ENCODE measurements at regions not wholly inside any gene's neighbourhood (a gene's known extent, or its start where the extent isn't known, plus 50 kb on each side); places are given as distances from the start of the nearest gene placed in this dataset.

DNA sequence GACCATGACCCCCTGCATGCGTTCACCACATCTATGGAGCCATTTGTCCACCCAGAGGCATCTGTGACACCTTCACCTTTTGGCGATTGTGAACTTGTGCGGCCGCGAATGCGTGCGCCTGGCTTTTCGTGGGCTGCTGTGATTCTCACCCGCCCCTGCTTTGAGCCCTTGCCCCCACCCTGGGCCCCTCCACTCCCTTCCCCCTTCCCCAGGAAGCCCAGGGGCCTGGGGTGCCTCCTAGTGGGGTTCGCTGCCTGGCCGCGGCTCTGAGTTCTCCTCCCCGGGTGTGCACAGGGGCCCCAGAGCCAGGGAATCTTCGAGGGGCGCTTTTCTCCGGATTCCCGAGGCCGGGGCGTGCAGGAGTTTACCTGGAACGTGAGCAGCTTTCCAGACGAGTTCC lies 97.9 kb upstream of the ACTRT2 start:
- TF ChIP-seq, protein P1, sequence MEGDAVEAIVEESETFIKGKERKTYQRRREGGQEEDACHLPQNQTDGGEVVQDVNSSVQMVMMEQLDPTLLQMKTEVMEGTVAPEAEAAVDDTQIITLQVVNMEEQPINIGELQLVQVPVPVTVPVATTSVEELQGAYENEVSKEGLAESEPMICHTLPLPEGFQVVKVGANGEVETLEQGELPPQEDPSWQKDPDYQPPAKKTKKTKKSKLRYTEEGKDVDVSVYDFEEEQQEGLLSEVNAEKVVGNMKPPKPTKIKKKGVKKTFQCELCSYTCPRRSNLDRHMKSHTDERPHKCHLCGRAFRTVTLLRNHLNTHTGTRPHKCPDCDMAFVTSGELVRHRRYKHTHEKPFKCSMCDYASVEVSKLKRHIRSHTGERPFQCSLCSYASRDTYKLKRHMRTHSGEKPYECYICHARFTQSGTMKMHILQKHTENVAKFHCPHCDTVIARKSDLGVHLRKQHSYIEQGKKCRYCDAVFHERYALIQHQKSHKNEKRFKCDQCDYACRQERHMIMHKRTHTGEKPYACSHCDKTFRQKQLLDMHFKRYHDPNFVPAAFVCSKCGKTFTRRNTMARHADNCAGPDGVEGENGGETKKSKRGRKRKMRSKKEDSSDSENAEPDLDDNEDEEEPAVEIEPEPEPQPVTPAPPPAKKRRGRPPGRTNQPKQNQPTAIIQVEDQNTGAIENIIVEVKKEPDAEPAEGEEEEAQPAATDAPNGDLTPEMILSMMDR (IDR thresholded peaks at IDR 0.05; ENCODE audit: low read depth, low read length, poor library complexity, severe bottlenecking): no peak
- TF ChIP-seq EZH2phosphoT487 (IDR thresholded peaks at IDR 0.05; ENCODE audit: borderline replicate concordance, low read length): no peak

Measured in DOHH2 (cell line).